Cardiac fibroblast (primary cell): ENCODE measurements at regions not wholly inside any gene's neighbourhood (a gene's known extent, or its start where the extent isn't known, plus 50 kb on each side); places are given as distances from the start of the nearest gene placed in this dataset.
A peak's percentile ranks its signal among the peaks of the same experiment; 100 is the strongest.

ENCODE experiments used
- DNase-seq, 2 donors: peaks; one replicate each; pipeline versions ENCODE4 v3.0.0 to v3.0.0-alpha.2; 2010; ENCODE audit warnings: low read depth in 2 of 2
- H3K4me3 ChIP-seq, 2 donors: replicated peaks in 1 of 2; 1 replicate in 1 of 2; 2 replicates in 1 of 2; pipeline ENCODE4 v1.5.1; 2011; ENCODE audit warnings: low read depth in 2 of 2, low read length in 2 of 2, mild to moderate bottlenecking in 2 of 2, moderate library complexity in 1 of 2
- CTCF ChIP-seq: IDR thresholded peaks from one replicate; pipeline ENCODE4 v1.5.1; 2011; ENCODE audit warnings: low read depth, mild to moderate bottlenecking, low read length, inconsistent platforms

GRCh38 chr1:234745844-234746797 is 136.1 kb upstream of the IRF2BP2 start:
- DNase-seq: peak; percentile 33 to 56
- H3K4me3 ChIP-seq: no peak overlapping the region
- TF ChIP-seq CTCF: no peak

GRCh38 chr1:234745276-234745675 is 135.3 kb upstream of the IRF2BP2 start:
- TF ChIP-seq CTCF: no peak
- no peak for DNase-seq
- H3K4me3 ChIP-seq: no peak overlapping the region

GRCh38 chr1:234743791-234744611 is 134.0 kb upstream of the IRF2BP2 start:
- no peak overlapping the region for H3K4me3 ChIP-seq
- peak in 1 of 2 donors; percentile 76 for DNase-seq
- no peak for TF ChIP-seq CTCF

GRCh38 chr1:234742622-234743021 is 132.6 kb upstream of the IRF2BP2 start:
- H3K4me3 ChIP-seq: no peak overlapping the region
- no peak for TF ChIP-seq CTCF
- DNase-seq: no peak

GRCh38 chr1:234737967-234738314 is 128.0 kb upstream of the IRF2BP2 start:
- DNase-seq: no peak
- TF ChIP-seq CTCF: no peak
- no peak overlapping the region for H3K4me3 ChIP-seq

- no peak overlapping the region for H3K4me3 ChIP-seq
- no peak for DNase-seq
- TF ChIP-seq CTCF: no peak
Observed at GRCh38 chr1:234735916-234736315, 125.9 kb upstream of the IRF2BP2 start.
